HG02610 (cell line): ENCODE measurements at regions not wholly inside any gene's neighbourhood (a gene's known extent, or its start where the extent isn't known, plus 50 kb on each side); places are given as distances from the start of the nearest gene placed in this dataset.
"Not testable (repeated sequence)": the region's sequence is repeated elsewhere in the genome, so short reads cannot be mapped to it uniquely, and the experiment has no call there.

Source experiments
- ATAC-seq: cut with Tn5 transposase; IDR thresholded peaks from one replicate; pipeline ENCODE4 v1.9.1; 2021; ENCODE audit warnings: mild to moderate bottlenecking, moderate library complexity; ENCODE audit not compliant: unreplicated experiment

- ATAC-seq, result no peak
These were observed 293.1 kb downstream of the TRIML1 start for GRCh38 chr4:188432328-188432727.

GRCh38 chr4:188433741-188434315 lies 294.6 kb downstream of the TRIML1 start:
- no peak for ATAC-seq

GRCh38 chr4:188434643-188435042 lies 295.4 kb downstream of the TRIML1 start:
- ATAC-seq, result no peak

GRCh38 chr4:188435381-188435780 lies 296.1 kb downstream of the TRIML1 start:
- ATAC-seq, result no peak

- no peak for ATAC-seq
These were observed 298.3 kb downstream of the TRIML1 start for GRCh38 chr4:188437535-188437934.

GRCh38 chr4:188438391-188438824 lies 299.2 kb downstream of the TRIML1 start:
- ATAC-seq, result not testable (repeated sequence)

GRCh38 chr4:188439641-188440311 lies 300.5 kb downstream of the TRIML1 start:
- ATAC-seq, result no peak

GRCh38 chr4:188444500-188444899 lies 305.3 kb downstream of the TRIML1 start:
- no peak for ATAC-seq

GRCh38 chr4:188448996-188449395 lies 309.8 kb downstream of the TRIML1 start:
- ATAC-seq, result not testable (repeated sequence)

GRCh38 chr4:188450571-188450970 lies 311.3 kb downstream of the TRIML1 start:
- ATAC-seq, result no peak

- no peak for ATAC-seq
These were observed 312.9 kb downstream of the TRIML1 start for GRCh38 chr4:188452097-188452496.

- no peak for ATAC-seq
These were observed 315.3 kb downstream of the TRIML1 start for GRCh38 chr4:188454575-188454974.

GRCh38 chr4:188455062-188455752 lies 316.0 kb downstream of the TRIML1 start:
- no peak for ATAC-seq

GRCh38 chr4:188459381-188459780 lies 320.1 kb downstream of the TRIML1 start:
- no peak for ATAC-seq

GRCh38 chr4:188463909-188464308 lies 324.7 kb downstream of the TRIML1 start:
- ATAC-seq, result no peak

- no peak for ATAC-seq
These were observed 326.8 kb downstream of the TRIML1 start for GRCh38 chr4:188466001-188466400.

GRCh38 chr4:188484256-188484655 lies 345.0 kb downstream of the TRIML1 start:
- ATAC-seq, result no peak

GRCh38 chr4:188485906-188486305 lies 346.7 kb downstream of the TRIML1 start:
- no peak for ATAC-seq

GRCh38 chr4:188492886-188493285 lies 353.6 kb downstream of the TRIML1 start:
- no peak for ATAC-seq

- ATAC-seq, result no peak
These were observed 355.9 kb downstream of the TRIML1 start for GRCh38 chr4:188495169-188495568.

- ATAC-seq, result no peak
These were observed 372.2 kb downstream of the TRIML1 start for GRCh38 chr4:188511431-188511830.

GRCh38 chr4:188532751-188533150 lies 393.5 kb downstream of the TRIML1 start:
- ATAC-seq, result no peak
